ENCODE measurements at regions not wholly inside any gene's neighbourhood (a gene's known extent, or its start where the extent isn't known, plus 50 kb on each side); places are given as distances from the start of the nearest gene placed in this dataset.

DNA sequence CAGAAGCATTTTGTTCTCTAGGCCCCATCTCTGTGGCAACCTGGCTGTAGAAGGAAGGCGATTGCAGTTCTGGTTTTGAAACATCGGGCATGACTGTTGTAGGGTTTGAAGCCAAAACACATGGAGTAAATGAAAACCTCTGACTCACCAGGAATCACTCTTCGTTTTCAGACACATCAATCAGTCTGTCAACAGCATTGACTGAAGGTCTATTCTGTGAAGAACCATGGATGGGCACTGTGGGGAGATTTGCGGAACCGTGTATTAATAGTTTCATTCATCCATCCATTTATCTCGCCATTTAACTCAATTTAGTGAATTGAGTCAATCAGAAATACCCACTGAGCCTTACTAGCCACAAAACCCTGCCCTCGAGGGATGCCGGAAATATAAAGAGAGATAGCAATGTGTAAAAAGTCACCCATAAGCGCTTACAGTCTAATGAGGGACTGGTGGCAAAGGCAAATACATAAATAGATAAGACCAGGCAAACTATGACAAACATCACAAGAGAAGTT lies 364.6 kb upstream of the PROX1 start:
- TF ChIP-seq, protein P1, sequence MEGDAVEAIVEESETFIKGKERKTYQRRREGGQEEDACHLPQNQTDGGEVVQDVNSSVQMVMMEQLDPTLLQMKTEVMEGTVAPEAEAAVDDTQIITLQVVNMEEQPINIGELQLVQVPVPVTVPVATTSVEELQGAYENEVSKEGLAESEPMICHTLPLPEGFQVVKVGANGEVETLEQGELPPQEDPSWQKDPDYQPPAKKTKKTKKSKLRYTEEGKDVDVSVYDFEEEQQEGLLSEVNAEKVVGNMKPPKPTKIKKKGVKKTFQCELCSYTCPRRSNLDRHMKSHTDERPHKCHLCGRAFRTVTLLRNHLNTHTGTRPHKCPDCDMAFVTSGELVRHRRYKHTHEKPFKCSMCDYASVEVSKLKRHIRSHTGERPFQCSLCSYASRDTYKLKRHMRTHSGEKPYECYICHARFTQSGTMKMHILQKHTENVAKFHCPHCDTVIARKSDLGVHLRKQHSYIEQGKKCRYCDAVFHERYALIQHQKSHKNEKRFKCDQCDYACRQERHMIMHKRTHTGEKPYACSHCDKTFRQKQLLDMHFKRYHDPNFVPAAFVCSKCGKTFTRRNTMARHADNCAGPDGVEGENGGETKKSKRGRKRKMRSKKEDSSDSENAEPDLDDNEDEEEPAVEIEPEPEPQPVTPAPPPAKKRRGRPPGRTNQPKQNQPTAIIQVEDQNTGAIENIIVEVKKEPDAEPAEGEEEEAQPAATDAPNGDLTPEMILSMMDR (IDR thresholded peaks at IDR 0.05; ENCODE audit: insufficient read depth, low read depth, low read length), result no peak
- TF ChIP-seq EZH2 (IDR thresholded peaks at IDR 0.05; ENCODE audit: insufficient read depth, low read length), result no peak
